HepG2 (cell line): ENCODE measurements at regions not wholly inside any gene's neighbourhood (a gene's known extent, or its start where the extent isn't known, plus 50 kb on each side); places are given as distances from the start of the nearest gene placed in this dataset.

Source experiments
- BCLAF1 ChIP-seq: fragments of 450-650 bp; IDR thresholded peaks from 2 replicates; pipeline ENCODE4 v1.6.1; 2017; ENCODE audit warnings: mild to moderate bottlenecking
- POLR2A ChIP-seq, 2 experiments: IDR thresholded peaks; 2 replicates each; pipeline ENCODE4 v1.6.1; 2011; ENCODE audit warnings: low read depth in 2 of 2, low read length in 2 of 2, mild to moderate bottlenecking in 1 of 2, moderate library complexity in 1 of 2; ENCODE audit not compliant: insufficient read depth in 1 of 2
- RAD21 ChIP-seq: fragments of 450-650 bp; formaldehyde crosslinking; IDR thresholded peaks from 2 replicates; pipeline ENCODE4 v1.5.0; 2020; ENCODE audit warnings: mild to moderate bottlenecking
- REST ChIP-seq, 2 experiments: IDR thresholded peaks; 2 replicates each; pipeline ENCODE4 v1.6.1; 2011 to 2012; ENCODE audit warnings: low read length in 2 of 2, borderline replicate concordance in 1 of 2, low read depth in 1 of 2, mild to moderate bottlenecking in 1 of 2, moderate library complexity in 1 of 2
- RXRA ChIP-seq: sonication (generic); formaldehyde crosslinking; IDR thresholded peaks from 2 replicates; pipeline ENCODE4 v1.5.1; 2020; ENCODE audit warnings: missing genetic modification reagents
- SMARCC2 ChIP-seq: fragments of 450-650 bp; IDR thresholded peaks from 2 replicates; pipeline ENCODE4 v1.6.1; 2017; ENCODE audit warnings: antibody characterized with exemption, mild to moderate bottlenecking
- ZNF3 ChIP-seq: IDR thresholded peaks from 2 replicates; pipeline ENCODE4 v1.7.0; 2017; ENCODE audit warnings: inconsistent platforms
- TF ChIP-seq, protein P1 (sequence below): sonication (generic); formaldehyde crosslinking; IDR thresholded peaks from 2 replicates; pipeline ENCODE4 v1.4.0; 2020; ENCODE audit warnings: mild to moderate bottlenecking, missing genetic modification reagents
- TF ChIP-seq, protein P2 (sequence below): IDR thresholded peaks from 2 replicates; pipeline ENCODE4 v1.6.1; 2016; ENCODE audit warnings: missing compliant biosample characterization, missing genetic modification reagents, borderline replicate concordance

DNA sequence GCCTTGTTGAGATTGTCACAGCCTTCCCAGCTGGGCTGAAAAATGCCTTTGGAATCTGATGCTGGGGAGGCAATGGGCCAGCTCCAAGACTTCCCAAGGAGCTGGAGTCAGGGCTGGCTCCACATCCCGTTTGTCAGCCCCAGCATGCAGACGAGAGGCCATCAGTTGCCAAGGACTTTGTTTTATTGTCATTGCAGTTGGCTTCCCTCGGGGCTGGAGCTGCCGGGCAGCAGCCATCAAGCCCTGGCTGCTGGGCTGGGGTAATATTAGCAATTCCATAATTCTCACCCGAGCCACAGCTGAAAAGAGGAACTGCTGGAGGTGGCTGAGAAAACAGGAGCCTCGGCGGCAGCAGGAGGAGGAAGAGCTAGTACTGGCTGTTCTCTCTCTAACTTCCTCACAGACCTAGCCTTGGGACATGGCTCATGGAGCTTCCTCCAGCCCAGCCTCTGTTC lies 182.5 kb downstream of the CDC5L start:
- TF ChIP-seq ZNF3 (no peak), RAD21 (CRISPR knock-in tag) (no peak), REST (IDR thresholded peaks at IDR 0.05; ENCODE audit: borderline replicate concordance in 1 of 2, low read depth in 1 of 2, low read length in 2 of 2) (no peak), BCLAF1 (no peak), POLR2A (IDR thresholded peaks at IDR 0.05; ENCODE audit: insufficient read depth in 1 of 2, low read depth in 2 of 2, low read length in 2 of 2) (no peak), RXRA (no peak), SMARCC2 (no peak)
- TF ChIP-seq, protein P1, sequence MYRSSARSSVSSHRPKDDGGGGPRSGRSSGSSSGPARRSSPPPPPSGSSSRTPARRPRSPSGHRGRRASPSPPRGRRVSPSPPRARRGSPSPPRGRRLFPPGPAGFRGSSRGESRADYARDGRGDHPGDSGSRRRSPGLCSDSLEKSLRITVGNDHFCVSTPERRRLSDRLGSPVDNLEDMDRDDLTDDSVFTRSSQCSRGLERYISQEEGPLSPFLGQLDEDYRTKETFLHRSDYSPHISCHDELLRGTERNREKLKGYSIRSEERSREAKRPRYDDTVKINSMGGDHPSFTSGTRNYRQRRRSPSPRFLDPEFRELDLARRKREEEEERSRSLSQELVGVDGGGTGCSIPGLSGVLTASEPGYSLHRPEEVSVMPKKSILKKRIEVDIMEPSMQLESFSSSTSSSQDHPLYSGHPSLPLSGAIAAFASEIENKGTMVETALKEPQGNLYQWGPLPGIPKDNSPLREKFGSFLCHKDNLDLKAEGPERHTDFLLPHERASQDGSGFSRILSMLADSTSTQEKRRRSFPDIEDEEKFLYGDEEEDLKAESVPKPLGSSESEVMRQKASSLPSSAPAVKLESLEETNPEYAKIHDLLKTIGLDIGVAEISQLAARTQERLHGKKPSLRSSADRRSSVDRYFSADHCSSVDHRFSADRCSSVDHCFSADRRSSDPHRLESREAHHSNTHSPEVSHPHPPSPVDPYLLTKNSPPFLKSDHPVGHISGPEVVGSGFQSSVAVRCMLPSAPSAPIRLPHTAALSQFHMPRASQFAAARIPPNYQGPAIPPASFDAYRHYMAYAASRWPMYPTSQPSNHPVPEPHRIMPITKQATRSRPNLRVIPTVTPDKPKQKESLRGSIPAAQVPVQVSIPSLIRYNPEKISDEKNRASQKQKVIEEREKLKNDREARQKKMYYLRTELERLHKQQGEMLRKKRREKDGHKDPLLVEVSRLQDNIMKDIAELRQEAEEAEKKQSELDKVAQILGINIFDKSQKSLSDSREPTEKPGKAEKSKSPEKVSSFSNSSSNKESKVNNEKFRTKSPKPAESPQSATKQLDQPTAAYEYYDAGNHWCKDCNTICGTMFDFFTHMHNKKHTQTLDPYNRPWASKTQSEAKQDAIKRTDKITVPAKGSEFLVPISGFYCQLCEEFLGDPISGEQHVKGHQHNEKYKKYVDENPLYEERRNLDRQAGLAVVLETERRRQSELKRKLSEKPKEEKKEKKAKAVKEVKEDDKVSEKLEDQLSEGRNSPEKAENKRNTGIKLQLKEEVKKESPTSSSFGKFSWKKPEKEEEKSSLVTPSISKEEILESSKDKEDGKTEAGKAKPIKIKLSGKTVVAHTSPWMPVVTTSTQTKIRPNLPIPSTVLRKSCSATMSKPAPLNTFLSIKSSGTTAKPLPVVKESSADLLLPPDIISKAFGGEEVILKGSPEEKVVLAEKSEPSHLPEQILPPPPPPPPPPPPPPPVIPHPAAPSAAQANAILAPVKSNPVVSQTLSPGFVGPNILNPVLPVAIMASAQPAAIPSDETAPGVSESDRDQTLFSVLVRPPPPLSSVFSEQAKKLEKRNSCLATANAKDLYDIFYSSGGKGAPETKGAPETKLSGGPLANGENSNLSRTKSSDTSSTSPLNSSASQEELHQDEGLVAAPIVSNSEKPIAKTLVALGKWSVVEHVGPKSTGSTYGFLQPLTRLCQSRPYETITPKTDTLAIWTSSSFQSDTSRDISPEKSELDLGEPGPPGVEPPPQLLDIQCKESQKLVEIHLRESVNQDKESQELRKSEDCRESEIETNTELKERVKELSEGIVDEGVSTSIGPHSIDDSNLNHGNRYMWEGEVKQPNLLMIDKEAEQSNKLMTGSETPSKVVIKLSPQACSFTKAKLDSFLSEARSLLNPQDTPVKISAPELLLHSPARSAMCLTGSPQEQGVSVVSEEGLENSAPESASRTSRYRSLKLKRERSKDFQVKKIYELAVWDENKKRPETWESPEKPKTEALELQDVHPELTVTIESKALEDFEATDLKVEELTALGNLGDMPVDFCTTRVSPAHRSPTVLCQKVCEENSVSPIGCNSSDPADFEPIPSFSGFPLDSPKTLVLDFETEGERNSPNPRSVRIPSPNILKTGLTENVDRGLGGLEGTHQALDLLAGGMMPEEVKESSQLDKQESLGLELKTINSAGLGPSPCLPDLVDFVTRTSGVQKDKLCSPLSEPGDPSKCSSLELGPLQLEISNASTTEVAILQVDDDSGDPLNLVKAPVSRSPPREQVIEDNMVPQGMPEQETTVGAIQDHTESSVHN: no peak
- TF ChIP-seq, protein P2, sequence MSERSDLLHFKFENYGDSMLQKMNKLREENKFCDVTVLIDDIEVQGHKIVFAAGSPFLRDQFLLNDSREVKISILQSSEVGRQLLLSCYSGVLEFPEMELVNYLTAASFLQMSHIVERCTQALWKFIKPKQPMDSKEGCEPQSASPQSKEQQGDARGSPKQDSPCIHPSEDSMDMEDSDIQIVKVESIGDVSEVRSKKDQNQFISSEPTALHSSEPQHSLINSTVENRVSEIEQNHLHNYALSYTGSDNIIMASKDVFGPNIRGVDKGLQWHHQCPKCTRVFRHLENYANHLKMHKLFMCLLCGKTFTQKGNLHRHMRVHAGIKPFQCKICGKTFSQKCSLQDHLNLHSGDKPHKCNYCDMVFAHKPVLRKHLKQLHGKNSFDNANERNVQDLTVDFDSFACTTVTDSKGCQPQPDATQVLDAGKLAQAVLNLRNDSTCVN (CRISPR knock-in tag): no peak
